KMS-11 (cell line): ENCODE measurements at regions not wholly inside any gene's neighbourhood (a gene's known extent, or its start where the extent isn't known, plus 50 kb on each side); places are given as distances from the start of the nearest gene placed in this dataset.

ENCODE experiments used
- H2AFZ ChIP-seq: fragments of 200-600 bp; sonication (generic); 2 replicates; pipeline ENCODE4 v1.6.1; 2016; ENCODE audit warnings: antibody characterized with exemption, mixed run types, low read depth
- H3K27ac ChIP-seq: fragments of 200-600 bp; sonication (generic); 2 replicates; pipeline ENCODE4 v1.6.1; 2016; ENCODE audit warnings: mild to moderate bottlenecking, mixed run types
- H3K27me3 ChIP-seq: fragments of 200-600 bp; sonication (generic); 2 replicates; pipeline ENCODE4 v1.6.1; 2017; ENCODE audit warnings: mild to moderate bottlenecking, low read depth, mixed run types, moderate library complexity; ENCODE audit not compliant: insufficient read depth
- H3K36me3 ChIP-seq: fragments of 200-600 bp; sonication (generic); 2 replicates; pipeline ENCODE4 v1.6.1; 2017; ENCODE audit warnings: mild to moderate bottlenecking, mixed run types; ENCODE audit not compliant: insufficient read depth
- H3K4me1 ChIP-seq: fragments of 200-600 bp; sonication (generic); 2 replicates; pipeline ENCODE4 v1.6.1; 2016; ENCODE audit warnings: mild to moderate bottlenecking, low read depth, mixed run types; ENCODE audit not compliant: poor library complexity, severe bottlenecking
- H3K4me2 ChIP-seq: fragments of 200-600 bp; sonication (generic); 2 replicates; pipeline ENCODE4 v1.7.0; 2016; ENCODE audit warnings: mild to moderate bottlenecking, mixed run types
- H3K4me3 ChIP-seq: fragments of 200-600 bp; sonication (generic); IDR thresholded peaks from 2 replicates; pipeline ENCODE4 v1.6.1; 2017; ENCODE audit warnings: low read depth, low read length, mixed read lengths; ENCODE audit not compliant: insufficient read depth
- H3K79me2 ChIP-seq: fragments of 200-600 bp; sonication (generic); 2 replicates; pipeline ENCODE4 v1.6.1; 2016; ENCODE audit warnings: low read depth, mixed run types; ENCODE audit not compliant: insufficient read depth
- H3K9ac ChIP-seq: fragments of 200-600 bp; sonication (generic); 2 replicates; pipeline ENCODE4 v1.6.1; 2016; ENCODE audit warnings: mild to moderate bottlenecking, mixed run types
- H4K20me1 ChIP-seq: fragments of 200-600 bp; sonication (generic); 2 replicates; pipeline ENCODE4 v1.6.1; 2016; ENCODE audit warnings: mild to moderate bottlenecking, mixed run types; ENCODE audit not compliant: insufficient read depth
- CTCF ChIP-seq: fragments of 200-600 bp; sonication (generic); conservative IDR thresholded peaks from 2 replicates; pipeline ENCODE4 v1.6.1; 2017; ENCODE audit warnings: low read depth, mild to moderate bottlenecking, antibody characterized with exemption, low read length, moderate library complexity, mixed read lengths

DNA sequence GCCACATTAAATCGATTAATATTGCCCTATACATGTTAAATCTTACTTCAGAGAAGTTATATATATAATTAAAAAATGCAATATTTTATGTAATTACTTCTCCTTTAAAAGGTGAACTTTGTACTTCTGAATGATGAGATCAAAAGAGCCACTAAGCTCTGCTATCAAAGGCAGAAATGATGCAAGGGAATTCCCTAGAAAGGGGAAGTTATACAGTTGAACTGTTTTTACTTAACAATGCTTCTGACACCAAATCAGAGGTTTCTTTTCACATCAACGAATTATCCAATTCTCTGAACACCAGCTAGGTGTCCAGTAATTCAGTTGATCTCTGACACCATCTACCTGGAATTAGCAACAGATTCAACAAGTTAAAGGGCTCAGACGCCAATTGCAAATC lies 319.9 kb upstream of the TSHZ2 start:
- Histone ChIP-seq H3K27ac (no peak overlapping the region), H3K4me1 (no peaks in the 10 kb centered on the region), H3K27me3 (no peaks in the 10 kb centered on the region), H3K36me3 (no peaks in the 10 kb centered on the region), H3K4me3 (no peak overlapping the region), H3K9ac (no peak overlapping the region), H3K79me2 (no peaks in the 10 kb centered on the region), H4K20me1 (no peaks in the 10 kb centered on the region), H2AFZ (no peak overlapping the region), H3K4me2 (no peak overlapping the region)
- TF ChIP-seq CTCF: no peak

DNA sequence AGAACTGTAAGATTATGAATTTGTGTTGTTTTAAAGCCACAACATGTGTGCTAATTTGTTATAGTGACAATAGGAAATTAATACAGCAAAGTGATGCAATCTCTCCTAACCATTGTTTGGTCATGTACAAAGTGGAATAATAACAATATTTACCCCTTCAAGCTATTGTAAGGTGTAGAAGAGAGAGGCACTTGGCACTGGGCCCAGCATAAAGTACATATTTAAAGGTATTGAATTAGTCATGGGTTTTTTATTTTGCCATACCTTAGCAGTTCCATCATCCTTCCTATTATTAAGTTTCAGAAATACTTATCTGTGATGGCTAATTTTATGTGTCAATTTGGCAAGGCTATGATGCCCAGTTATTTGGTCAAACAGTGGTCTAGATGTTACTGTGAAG lies 322.4 kb upstream of the TSHZ2 start:
- no peaks in the 10 kb centered on the region for H3K4me1 ChIP-seq
- H3K27me3 ChIP-seq: no peaks in the 10 kb centered on the region
- H2AFZ ChIP-seq: no peak overlapping the region
- H3K36me3 ChIP-seq: no peaks in the 10 kb centered on the region
- TF ChIP-seq CTCF: no peak
- H3K9ac ChIP-seq: no peak overlapping the region
- no peak overlapping the region for H3K27ac ChIP-seq
- no peak overlapping the region for H3K4me3 ChIP-seq
- no peak overlapping the region for H3K4me2 ChIP-seq
- no peaks in the 10 kb centered on the region for H4K20me1 ChIP-seq
- H3K79me2 ChIP-seq: no peaks in the 10 kb centered on the region

GRCh38 chr20:52645822-52646221 lies 326.3 kb upstream of the TSHZ2 start:
- TF ChIP-seq CTCF: no peak
- H3K9ac ChIP-seq: no peak overlapping the region
- H3K27me3 ChIP-seq: no peaks in the 10 kb centered on the region
- no peak overlapping the region for H2AFZ ChIP-seq
- no peaks in the 10 kb centered on the region for H3K79me2 ChIP-seq
- no peaks in the 10 kb centered on the region for H3K36me3 ChIP-seq
- no peaks in the 10 kb centered on the region for H4K20me1 ChIP-seq
- H3K4me1 ChIP-seq: no peaks in the 10 kb centered on the region
- no peak overlapping the region for H3K4me3 ChIP-seq
- no peak overlapping the region for H3K4me2 ChIP-seq
- H3K27ac ChIP-seq: no peak overlapping the region

- no peaks in the 10 kb centered on the region for H3K27me3 ChIP-seq
- no peak overlapping the region for H3K27ac ChIP-seq
- H3K4me2 ChIP-seq: no peak overlapping the region
- TF ChIP-seq CTCF: no peak
- H3K4me1 ChIP-seq: no peaks in the 10 kb centered on the region
- no peak overlapping the region for H3K4me3 ChIP-seq
- H4K20me1 ChIP-seq: no peaks in the 10 kb centered on the region
- H3K36me3 ChIP-seq: no peaks in the 10 kb centered on the region
- no peaks in the 10 kb centered on the region for H3K79me2 ChIP-seq
- H2AFZ ChIP-seq: no peak overlapping the region
- no peak overlapping the region for H3K9ac ChIP-seq
Measured at GRCh38 chr20:52643034-52643433, 329.1 kb upstream of the TSHZ2 start.

- no peak overlapping the region for H3K4me3 ChIP-seq
- no peak overlapping the region for H3K9ac ChIP-seq
- H2AFZ ChIP-seq: no peak overlapping the region
- H3K27ac ChIP-seq: no peak overlapping the region
- H3K27me3 ChIP-seq: no peaks in the 10 kb centered on the region
- H3K79me2 ChIP-seq: no peaks in the 10 kb centered on the region
- no peak overlapping the region for H3K4me2 ChIP-seq
- no peak for TF ChIP-seq CTCF
- H4K20me1 ChIP-seq: no peaks in the 10 kb centered on the region
- no peaks in the 10 kb centered on the region for H3K4me1 ChIP-seq
- no peaks in the 10 kb centered on the region for H3K36me3 ChIP-seq
Measured at GRCh38 chr20:52637201-52637600, 335.0 kb upstream of the TSHZ2 start.
